PC-3 (cell line): ENCODE measurements at regions not wholly inside any gene's neighbourhood (a gene's known extent, or its start where the extent isn't known, plus 50 kb on each side); places are given as distances from the start of the nearest gene placed in this dataset.

Experiments
- ATAC-seq: fragments of 200-7000 bp; cut with Tn5 transposase; 2 replicates; pipeline ENCODE4 v1.9.1; 2020; ENCODE audit warnings: mild to moderate bottlenecking, moderate library complexity
- BruUV-seq: library from RNA; stranded (reverse); fragments of 400-500 nt; replicated peaks from 2 replicates; lab custom pipeline; 2021; lab: Mats Ljungman, UMichigan
- CTCF ChIA-PET: fragments of 300-600 bp; sonication (Branson Sonifier 250); formaldehyde crosslinking; loops from one replicate; lab custom pipeline; 2022; ENCODE audit warnings: antibody characterized with exemption; lab: Charles Lee
- POLR2A ChIA-PET: fragments of 300-600 bp; sonication (Branson Sonifier 250); formaldehyde crosslinking; loops from one replicate; lab custom pipeline; 2022; ENCODE audit warnings: antibody characterized with exemption; ENCODE audit not compliant: unreplicated experiment; lab: Charles Lee
- DNase-seq: peaks from one replicate; pipeline ENCODE4 v3.0.0-alpha.2; 2015
- H2AFZ ChIP-seq: fragments of 300-600 bp; sonication (generic); 2 replicates; pipeline ENCODE4 v1.6.0; 2016; ENCODE audit warnings: antibody characterized with exemption, low read length
- H3F3A ChIP-seq: fragments of 300-600 bp; sonication (generic); one replicate; pipeline ENCODE4 v1.6.0; 2017; ENCODE audit warnings: antibody characterized with exemption, low read length, control low read depth, mild to moderate bottlenecking; ENCODE audit not compliant: unreplicated experiment
- H3K27ac ChIP-seq: fragments of 300-600 bp; sonication (generic); 2 replicates; pipeline ENCODE4 v1.5.1; 2016; ENCODE audit warnings: mild to moderate bottlenecking, low read length
- H3K27me3 ChIP-seq: fragments of 300-600 bp; sonication (generic); 2 replicates; pipeline ENCODE4 v1.6.1; 2016; ENCODE audit warnings: low read length, mixed read lengths
- H3K36me3 ChIP-seq: fragments of 300-600 bp; sonication (generic); 2 replicates; pipeline ENCODE4 v1.6.1; 2016; ENCODE audit warnings: low read depth, mixed run types, low read length, mixed read lengths
- H3K4me1 ChIP-seq: fragments of 300-600 bp; sonication (generic); 2 replicates; pipeline ENCODE4 v1.5.1; 2016; ENCODE audit warnings: low read length; ENCODE audit not compliant: insufficient read depth
- H3K4me2 ChIP-seq: fragments of 300-600 bp; sonication (generic); 2 replicates; pipeline ENCODE4 v1.6.0; 2016; ENCODE audit warnings: low read length
- H3K4me3 ChIP-seq: fragments of 300-600 bp; sonication (generic); 2 replicates; pipeline ENCODE4 v1.5.1; 2016; ENCODE audit warnings: mild to moderate bottlenecking, low read length, mixed read lengths
- H3K79me2 ChIP-seq: fragments of 300-600 bp; sonication (generic); 2 replicates; pipeline ENCODE4 v1.6.1; 2017; ENCODE audit warnings: low read length, mixed read lengths
- H3K9ac ChIP-seq: fragments of 300-600 bp; sonication (generic); 2 replicates; pipeline ENCODE4 v1.6.0; 2016; ENCODE audit warnings: mild to moderate bottlenecking, low read length
- H3K9me2 ChIP-seq: fragments of 300-600 bp; sonication (generic); replicated peaks from 2 replicates; pipeline ENCODE4 v1.6.1; 2016; ENCODE audit warnings: mixed run types, low read length, mixed read lengths
- H3K9me3 ChIP-seq: fragments of 300-600 bp; sonication (generic); 2 replicates; pipeline ENCODE4 v1.6.1; 2016; ENCODE audit warnings: low read length, mixed read lengths
- H4K20me1 ChIP-seq: fragments of 300-600 bp; sonication (generic); 2 replicates; pipeline ENCODE4 v1.6.1; 2016; ENCODE audit warnings: low read length, mixed read lengths
- CTCF ChIP-seq: fragments of 300-600 bp; sonication (generic); conservative IDR thresholded peaks from 2 replicates; pipeline ENCODE4 v1.5.1; 2017; ENCODE audit warnings: antibody characterized with exemption, low read depth, mild to moderate bottlenecking, low read length
- EZH2 ChIP-seq: fragments of 300-600 bp; sonication (generic); IDR thresholded peaks from one replicate; pipeline ENCODE4 v1.6.1; 2017; ENCODE audit warnings: antibody characterized with exemption, mild to moderate bottlenecking, low read length; ENCODE audit not compliant: unreplicated experiment
- EZH2phosphoT487 ChIP-seq: fragments of 300-600 bp; sonication (generic); IDR thresholded peaks from 2 replicates; pipeline ENCODE4 v1.6.1; 2018; ENCODE audit warnings: mild to moderate bottlenecking, antibody characterized with exemption, low read length, borderline replicate concordance
- intact Hi-C: fragments of 100-400 bp; cut with micrococcal nuclease; formaldehyde crosslinking; loops from 2 replicates; pipeline ENCODE4 v1.9.0; 2023

GRCh38 chr10:105761576-105762260, 1120.6 kb downstream of the SORCS3 start:
- Histone ChIP-seq H3K9ac (no peak overlapping the region), H3K27me3 (0 out of 2 replicates have a peak, but pooled peaks cover 4% of the 10 kb centered on the region), H3K4me1 (no peaks in the 10 kb centered on the region), H3K79me2 (no peaks in the 10 kb centered on the region), H3K4me2 (no peak overlapping the region), H3K9me2 (no peaks in the 10 kb centered on the region), H3K36me3 (no peaks in the 10 kb centered on the region), H4K20me1 (no peaks in the 10 kb centered on the region), H3K9me3 (no peaks in the 10 kb centered on the region), H3F3A (no peaks in the 10 kb centered on the region), H2AFZ (no peak overlapping the region), H3K4me3 (no peak overlapping the region), H3K27ac (no peak overlapping the region)
- BruUV-seq = no TSS peak
- no peak for DNase-seq
- TF ChIP-seq EZH2phosphoT487 = no peak
- no peak for TF ChIP-seq CTCF
- no peak for TF ChIP-seq EZH2
- intact Hi-C loops = no loop called here
- POLR2A ChIA-PET = no interaction called here
- ATAC-seq = no peak
- CTCF ChIA-PET = no interaction called here

- no peak overlapping the region for H3K4me3 ChIP-seq
- no peaks in the 10 kb centered on the region for H3K9me2 ChIP-seq
- H3K9me3 ChIP-seq = no peaks in the 10 kb centered on the region
- TF ChIP-seq EZH2 (no peak), CTCF (no peak), EZH2phosphoT487 (no peak)
- POLR2A ChIA-PET = no interaction called here
- H3K27me3 ChIP-seq = no peaks in the 10 kb centered on the region
- H3K36me3 ChIP-seq = no peaks in the 10 kb centered on the region
- H3K9ac ChIP-seq = no peak overlapping the region
- no peaks in the 10 kb centered on the region for H3K4me1 ChIP-seq
- H4K20me1 ChIP-seq = no peaks in the 10 kb centered on the region
- ATAC-seq = no peak
- BruUV-seq = no TSS peak
- H3F3A ChIP-seq = no peaks in the 10 kb centered on the region
- no peak overlapping the region for H2AFZ ChIP-seq
- no peak overlapping the region for H3K27ac ChIP-seq
- DNase-seq = no peak
- intact Hi-C loops = no loop called here
- no peaks in the 10 kb centered on the region for H3K79me2 ChIP-seq
- H3K4me2 ChIP-seq = no peak overlapping the region
- CTCF ChIA-PET = no interaction called here
Measured at GRCh38 chr10:105759669-105760068, 1118.6 kb downstream of the SORCS3 start.

GRCh38 chr10:105758209-105758998, 1117.3 kb downstream of the SORCS3 start:
- Histone ChIP-seq H3K4me3 (no peak overlapping the region), H3K4me1 (no peaks in the 10 kb centered on the region), H3K27ac (no peak overlapping the region), H3K9me3 (no peaks in the 10 kb centered on the region), H3K79me2 (no peaks in the 10 kb centered on the region), H3K4me2 (no peak overlapping the region), H3K9ac (no peak overlapping the region), H3F3A (no peaks in the 10 kb centered on the region), H3K36me3 (no peaks in the 10 kb centered on the region), H3K27me3 (no peaks in the 10 kb centered on the region), H2AFZ (no peak overlapping the region), H3K9me2 (no peaks in the 10 kb centered on the region), H4K20me1 (no peaks in the 10 kb centered on the region)
- intact Hi-C loops = no loop called here
- BruUV-seq = no TSS peak
- ChIA-PET CTCF (no interaction called here), POLR2A (no interaction called here)
- DNase-seq (no peak), ATAC-seq (no peak)
- TF ChIP-seq EZH2 = no peak
- no peak for TF ChIP-seq EZH2phosphoT487
- no peak for TF ChIP-seq CTCF
